Suprapubic skin (tissue), 4 donors: ENCODE measurements at regions not wholly inside any gene's neighbourhood (a gene's known extent, or its start where the extent isn't known, plus 50 kb on each side); places are given as distances from the start of the nearest gene placed in this dataset.

ENCODE experiments used
- DNase-seq, 2 donors: peaks; one replicate each; pipeline ENCODE4 v3.0.0-alpha.2; 2019; ENCODE audit warnings: low spot score in 2 of 2
- H3K27ac ChIP-seq: fragments of 200-600 bp; sonication (generic); one replicate; pipeline ENCODE4 v1.5.1; 2019
- H3K27me3 ChIP-seq: fragments of 200-600 bp; sonication (generic); one replicate; pipeline ENCODE4 v1.5.1; 2019
- H3K36me3 ChIP-seq: fragments of 200-600 bp; sonication (generic); one replicate; pipeline ENCODE4 v1.5.1; 2019
- H3K4me1 ChIP-seq: fragments of 200-600 bp; sonication (generic); one replicate; pipeline ENCODE4 v1.5.1; 2019
- H3K4me3 ChIP-seq: fragments of 200-600 bp; sonication (generic); one replicate; pipeline ENCODE4 v1.5.1; 2019; ENCODE audit warnings: mild to moderate bottlenecking
- H3K9me3 ChIP-seq: fragments of 200-600 bp; sonication (generic); one replicate; pipeline ENCODE4 v1.5.1; 2019
- EP300 ChIP-seq: sonication (generic); formaldehyde crosslinking; IDR thresholded peaks from one replicate; pipeline ENCODE4 v1.6.1; 2017; ENCODE audit warnings: antibody characterized with exemption
- POLR2A ChIP-seq, 2 donors: fragments of 450-650 bp; IDR thresholded peaks; one replicate each; pipeline ENCODE4 v1.6.1; 2017; ENCODE audit warnings: antibody characterized with exemption in 2 of 2, mild to moderate bottlenecking in 2 of 2, moderate library complexity in 2 of 2
- POLR2AphosphoS5 ChIP-seq, 3 donors: sonication (generic); formaldehyde crosslinking; IDR thresholded peaks; one replicate each; pipeline ENCODE4 v1.6.1; 2017; ENCODE audit warnings: antibody characterized with exemption in 3 of 3
- WGBS: methylation state at CpG from one replicate; pipeline ENCODE4 v1.1.5; 2018; 5-methylcytosine and 5-hydroxymethylcytosine counted together
- TF ChIP-seq, protein P1 (sequence below), 2 donors: fragments of 200-600 bp in 1 of 2; fragments of 450-650 bp in 1 of 2; sonication (generic) in 1 of 2; IDR thresholded peaks; one replicate each; pipeline ENCODE4 v1.5.1; 2016 to 2019; ENCODE audit warnings: antibody characterized with exemption in 2 of 2, mild to moderate bottlenecking in 1 of 2, moderate library complexity in 1 of 2

GRCh38 chr21:14846621-14847020, 218.2 kb downstream of the NRIP1 start:
- Histone ChIP-seq H3K4me3 (no peak overlapping the region), H3K9me3 (no peaks in the 10 kb centered on the region), H3K27me3 (no peaks in the 10 kb centered on the region), H3K27ac (no peak overlapping the region), H3K4me1 (no peaks in the 10 kb centered on the region), H3K36me3 (no peaks in the 10 kb centered on the region)
- no peak for DNase-seq
- TF ChIP-seq POLR2A (IDR thresholded peaks at IDR 0.05) (no peak), EP300 (no peak), POLR2AphosphoS5 (IDR thresholded peaks at IDR 0.05) (no peak)
- TF ChIP-seq, protein P1, sequence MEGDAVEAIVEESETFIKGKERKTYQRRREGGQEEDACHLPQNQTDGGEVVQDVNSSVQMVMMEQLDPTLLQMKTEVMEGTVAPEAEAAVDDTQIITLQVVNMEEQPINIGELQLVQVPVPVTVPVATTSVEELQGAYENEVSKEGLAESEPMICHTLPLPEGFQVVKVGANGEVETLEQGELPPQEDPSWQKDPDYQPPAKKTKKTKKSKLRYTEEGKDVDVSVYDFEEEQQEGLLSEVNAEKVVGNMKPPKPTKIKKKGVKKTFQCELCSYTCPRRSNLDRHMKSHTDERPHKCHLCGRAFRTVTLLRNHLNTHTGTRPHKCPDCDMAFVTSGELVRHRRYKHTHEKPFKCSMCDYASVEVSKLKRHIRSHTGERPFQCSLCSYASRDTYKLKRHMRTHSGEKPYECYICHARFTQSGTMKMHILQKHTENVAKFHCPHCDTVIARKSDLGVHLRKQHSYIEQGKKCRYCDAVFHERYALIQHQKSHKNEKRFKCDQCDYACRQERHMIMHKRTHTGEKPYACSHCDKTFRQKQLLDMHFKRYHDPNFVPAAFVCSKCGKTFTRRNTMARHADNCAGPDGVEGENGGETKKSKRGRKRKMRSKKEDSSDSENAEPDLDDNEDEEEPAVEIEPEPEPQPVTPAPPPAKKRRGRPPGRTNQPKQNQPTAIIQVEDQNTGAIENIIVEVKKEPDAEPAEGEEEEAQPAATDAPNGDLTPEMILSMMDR (IDR thresholded peaks at IDR 0.05), result no peak

- Histone ChIP-seq H3K4me3 (no peak overlapping the region), H3K27ac (no peak overlapping the region), H3K4me1 (no peaks in the 10 kb centered on the region), H3K9me3 (no peaks in the 10 kb centered on the region), H3K36me3 (no peaks in the 10 kb centered on the region), H3K27me3 (no peaks in the 10 kb centered on the region)
- no peak for DNase-seq
- no peak for TF ChIP-seq EP300
- TF ChIP-seq, protein P1 (IDR thresholded peaks at IDR 0.05), result no peak
- no peak for TF ChIP-seq POLR2AphosphoS5 (IDR thresholded peaks at IDR 0.05)
- TF ChIP-seq POLR2A (IDR thresholded peaks at IDR 0.05), result no peak
Measured at GRCh38 chr21:14844001-14844400, 220.8 kb downstream of the NRIP1 start.

DNA sequence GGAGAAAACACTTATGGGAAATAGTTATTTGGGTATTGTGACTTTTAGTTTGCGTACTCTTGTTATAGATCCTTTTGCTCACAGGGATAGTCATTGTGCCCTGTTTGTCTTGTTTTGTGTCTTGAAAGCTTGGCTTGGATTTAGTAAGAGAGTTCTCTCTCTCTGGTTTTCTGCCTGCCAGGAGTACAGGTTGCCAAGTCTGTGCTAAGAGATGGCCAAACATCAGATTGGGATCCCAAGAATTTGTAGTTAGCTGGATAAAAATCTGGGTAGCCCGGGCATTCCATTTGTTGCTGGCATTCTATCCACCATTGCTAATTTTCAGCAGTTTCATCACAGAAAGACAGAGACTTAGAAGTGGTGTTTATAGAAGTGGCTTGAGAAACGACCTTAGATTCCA, 222.2 kb downstream of the NRIP1 start:
- H3K4me1 ChIP-seq, result no peaks in the 10 kb centered on the region
- WGBS, result 46% methylated on average over 3 of the region's 3 CpGs
- H3K27ac ChIP-seq, result no peak overlapping the region
- H3K27me3 ChIP-seq, result no peaks in the 10 kb centered on the region
- no peak for DNase-seq
- no peaks in the 10 kb centered on the region for H3K36me3 ChIP-seq
- no peak overlapping the region for H3K4me3 ChIP-seq
- no peaks in the 10 kb centered on the region for H3K9me3 ChIP-seq
- no peak for TF ChIP-seq POLR2AphosphoS5 (IDR thresholded peaks at IDR 0.05)
- TF ChIP-seq POLR2A (IDR thresholded peaks at IDR 0.05), result no peak
- TF ChIP-seq, protein P1 (IDR thresholded peaks at IDR 0.05), result no peak
- no peak for TF ChIP-seq EP300

- no peaks in the 10 kb centered on the region for H3K36me3 ChIP-seq
- H3K9me3 ChIP-seq, result no peaks in the 10 kb centered on the region
- WGBS, result 91% methylated on average over 48 of the region's 51 CpGs
- peak in 1 of 2 donors; percentile 59 for DNase-seq
- no peaks in the 10 kb centered on the region for H3K4me1 ChIP-seq
- H3K4me3 ChIP-seq, result no peak overlapping the region
- H3K27ac ChIP-seq, result no peak overlapping the region
- H3K27me3 ChIP-seq, result no peaks in the 10 kb centered on the region
- TF ChIP-seq POLR2A (IDR thresholded peaks at IDR 0.05) (no peak), POLR2AphosphoS5 (IDR thresholded peaks at IDR 0.05) (no peak), EP300 (no peak)
- TF ChIP-seq, protein P1 (IDR thresholded peaks at IDR 0.05), result no peak
Measured at GRCh38 chr21:14841511-14842472, 223.0 kb downstream of the NRIP1 start.

DNA sequence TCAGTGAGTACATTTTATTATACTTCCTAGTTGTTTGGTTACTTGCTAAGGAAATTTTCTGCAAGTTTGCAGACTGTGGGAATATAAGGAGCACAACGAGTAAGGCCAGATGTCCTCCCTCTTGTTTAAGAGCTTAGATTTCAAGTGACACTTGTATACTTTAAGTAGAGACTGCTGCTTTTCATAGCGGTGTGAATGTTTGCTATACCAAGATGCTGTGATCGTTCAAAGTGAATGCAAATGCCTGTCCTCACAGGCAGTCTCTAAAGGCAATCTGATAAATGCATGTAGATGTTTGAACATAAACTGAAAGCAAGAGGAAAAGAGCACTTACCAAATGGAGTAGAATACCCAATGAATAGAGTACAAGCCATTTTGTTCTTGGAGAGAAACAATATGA, 226.4 kb downstream of the NRIP1 start:
- Histone ChIP-seq H3K4me3 (no peak overlapping the region), H3K36me3 (no peaks in the 10 kb centered on the region), H3K27me3 (no peaks in the 10 kb centered on the region), H3K27ac (no peak overlapping the region), H3K9me3 (no peaks in the 10 kb centered on the region), H3K4me1 (no peaks in the 10 kb centered on the region)
- 55% methylated on average over 3 of the region's 3 CpGs for WGBS
- no peak for DNase-seq
- no peak for TF ChIP-seq POLR2A (IDR thresholded peaks at IDR 0.05)
